ENCODE measurements at regions not wholly inside any gene's neighbourhood (a gene's known extent, or its start where the extent isn't known, plus 50 kb on each side); places are given as distances from the start of the nearest gene placed in this dataset.

DNA sequence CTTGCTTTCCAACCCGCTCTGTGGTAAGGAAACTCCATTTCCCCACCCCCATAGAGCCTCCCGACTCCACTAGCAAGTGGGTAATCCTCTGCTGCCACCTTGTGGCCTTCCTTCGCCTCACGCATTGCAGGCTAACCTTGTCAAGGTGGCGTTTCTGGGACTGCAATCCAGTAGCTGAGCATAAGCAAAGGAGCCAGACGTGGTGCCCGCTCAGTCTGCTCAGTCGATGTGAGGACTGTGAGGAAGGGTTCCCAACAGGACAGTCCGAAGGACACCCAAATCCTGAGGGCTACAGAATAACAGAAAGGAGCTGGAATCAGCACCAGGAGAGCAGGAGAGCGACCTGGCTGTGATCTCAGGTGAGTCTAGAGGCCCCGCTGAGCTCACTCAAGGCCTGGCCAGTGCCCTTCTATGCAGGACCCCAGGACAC is 144.2 kb downstream of the SUCLG1 start:
- in situ Hi-C loops (cut with MboI) = no loop called here
- Histone ChIP-seq H3K9me2 (ENCODE audit: insufficient read depth) (no peaks in the 10 kb centered on the region), H3K79me2 (ENCODE audit: insufficient read depth) (no peaks in the 10 kb centered on the region), H2AFZ (no peak overlapping the region), H4K20me1 (ENCODE audit: insufficient read depth) (no peaks in the 10 kb centered on the region), H3K4me3 (no peak overlapping the region), H3K9me3 (ENCODE audit: low read depth) (no peaks in the 10 kb centered on the region), H3F3A (ENCODE audit: insufficient read depth) (no peaks in the 10 kb centered on the region), H3K4me2 (ENCODE audit: unreplicated experiment) (no peak overlapping the region), H3K9ac (no peak overlapping the region), H3K4me1 (ENCODE audit: insufficient read depth) (no peaks in the 10 kb centered on the region), H3K27ac (no peak overlapping the region), H3K36me3 (ENCODE audit: low read depth) (no peaks in the 10 kb centered on the region), H3K27me3 (replicated peaks; ENCODE audit: insufficient read depth) (peaks cover 36% of the 10 kb centered on the region)
- peak; percentile 80 for DNase-seq
- WGBS, 2 experiments (ENCODE audit: low coverage in 1 of 2, low lambda C conversion rate in 2 of 2, missing lambda C conversion rate in 2 of 2) = 7 to 10% methylated on average over 11 of the region's 11 CpGs
- no peak for TF ChIP-seq EZH2 (IDR thresholded peaks at IDR 0.05; ENCODE audit: insufficient read depth, poor library complexity, severe bottlenecking)
- no peak for TF ChIP-seq EZH2phosphoT487 (IDR thresholded peaks at IDR 0.05; ENCODE audit: insufficient read depth, low read depth)

DNA sequence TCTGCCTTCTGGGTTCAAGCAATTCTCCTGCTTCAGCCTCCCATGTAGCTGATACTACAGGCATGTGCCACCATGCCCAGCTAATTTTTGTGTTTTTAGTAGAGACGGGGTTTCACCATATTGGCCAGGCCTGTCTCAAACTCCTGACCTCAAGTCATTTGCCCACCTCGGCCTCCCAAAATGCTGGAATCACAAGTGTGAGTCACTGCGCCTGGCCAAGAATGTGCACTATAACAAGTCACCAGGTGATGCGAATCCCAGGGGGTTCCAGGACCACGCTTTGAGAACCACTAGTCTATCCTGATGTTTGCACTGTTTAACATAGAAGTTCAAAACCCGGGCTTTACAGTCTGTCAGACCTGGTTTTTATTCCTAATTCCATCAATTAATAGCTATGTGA is 144.8 kb downstream of the SUCLG1 start:
- peaks cover 33% of the 10 kb centered on the region for H3K27me3 ChIP-seq (replicated peaks; ENCODE audit: insufficient read depth)
- H3K4me2 ChIP-seq (ENCODE audit: unreplicated experiment) = no peak overlapping the region
- no peaks in the 10 kb centered on the region for H3F3A ChIP-seq (ENCODE audit: insufficient read depth)
- in situ Hi-C loops (cut with MboI) = no loop called here
- no peaks in the 10 kb centered on the region for H3K36me3 ChIP-seq (ENCODE audit: low read depth)
- no peak overlapping the region for H3K4me3 ChIP-seq
- no peaks in the 10 kb centered on the region for H3K9me3 ChIP-seq (ENCODE audit: low read depth)
- H3K9me2 ChIP-seq (ENCODE audit: insufficient read depth) = no peaks in the 10 kb centered on the region
- DNase-seq = no peak
- 46 to 49% methylated on average over 6 of the region's 6 CpGs for WGBS, 2 experiments (ENCODE audit: low coverage in 1 of 2, low lambda C conversion rate in 2 of 2, missing lambda C conversion rate in 2 of 2)
- H2AFZ ChIP-seq = no peak overlapping the region
- H3K79me2 ChIP-seq (ENCODE audit: insufficient read depth) = no peaks in the 10 kb centered on the region
- no peak for TF ChIP-seq EZH2phosphoT487 (IDR thresholded peaks at IDR 0.05; ENCODE audit: insufficient read depth, low read depth)
- TF ChIP-seq EZH2 (IDR thresholded peaks at IDR 0.05; ENCODE audit: insufficient read depth, poor library complexity, severe bottlenecking) = no peak
- no peak overlapping the region for H3K9ac ChIP-seq
- no peaks in the 10 kb centered on the region for H4K20me1 ChIP-seq (ENCODE audit: insufficient read depth)
- H3K4me1 ChIP-seq (ENCODE audit: insufficient read depth) = no peaks in the 10 kb centered on the region
- no peak overlapping the region for H3K27ac ChIP-seq

DNA sequence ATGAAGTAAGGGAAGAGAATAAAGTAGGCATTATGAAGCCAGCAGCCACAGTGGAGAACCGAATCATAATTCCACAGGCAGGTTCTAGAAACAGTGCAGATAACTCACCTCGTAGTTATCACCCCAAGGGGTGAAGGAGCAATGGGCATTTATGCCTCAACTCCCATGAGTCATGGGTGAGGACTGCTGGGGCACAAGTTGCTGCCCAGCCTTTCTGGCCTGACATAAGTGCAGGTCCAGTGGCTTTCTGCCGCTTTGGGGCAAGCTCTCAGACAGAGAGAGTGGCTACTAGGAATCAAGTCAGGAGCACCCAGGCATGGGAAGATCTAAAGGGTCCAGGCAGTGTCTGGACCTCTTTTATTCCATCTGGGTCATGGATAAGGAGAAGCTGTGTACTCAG is 149.8 kb downstream of the SUCLG1 start:
- no peaks in the 10 kb centered on the region for H3K9me3 ChIP-seq (ENCODE audit: low read depth)

DNA sequence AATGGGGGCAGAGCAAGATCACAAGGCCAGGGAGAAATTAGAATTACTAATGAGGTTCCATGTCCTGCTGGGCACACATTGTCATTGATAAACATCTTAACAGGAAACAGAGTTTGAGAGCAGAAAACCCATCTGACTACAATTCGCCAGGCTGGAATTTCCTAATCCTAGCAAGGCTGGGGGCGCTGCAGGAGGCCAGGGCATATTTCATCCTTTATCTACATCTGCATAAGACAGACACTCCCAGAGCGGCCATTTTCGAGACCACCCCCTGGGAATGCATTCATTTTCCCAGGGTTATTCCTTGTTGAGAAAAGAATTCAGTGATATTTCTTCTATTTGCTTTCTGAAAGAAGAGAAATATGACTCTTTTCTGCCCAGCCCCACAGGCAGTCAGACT is 152.7 kb downstream of the SUCLG1 start:
- TF ChIP-seq EZH2phosphoT487 (IDR thresholded peaks at IDR 0.05; ENCODE audit: insufficient read depth, low read depth) (no peak), EZH2 (IDR thresholded peaks at IDR 0.05; ENCODE audit: insufficient read depth, poor library complexity, severe bottlenecking) (no peak)
- 18 to 24% methylated on average over 4 of the region's 4 CpGs for WGBS, 2 experiments (ENCODE audit: low coverage in 1 of 2, low lambda C conversion rate in 2 of 2, missing lambda C conversion rate in 2 of 2)
- no peaks in the 10 kb centered on the region for H3K79me2 ChIP-seq (ENCODE audit: insufficient read depth)

More for the DNA sequence above, 149.8 kb downstream of the SUCLG1 start:
- no peak for DNase-seq
- Histone ChIP-seq H3K4me2 (ENCODE audit: unreplicated experiment) (no peak overlapping the region), H3K4me3 (no peak overlapping the region), H3K4me1 (ENCODE audit: insufficient read depth) (no peaks in the 10 kb centered on the region), H4K20me1 (ENCODE audit: insufficient read depth) (no peaks in the 10 kb centered on the region), H3F3A (ENCODE audit: insufficient read depth) (no peaks in the 10 kb centered on the region), H3K36me3 (ENCODE audit: low read depth) (no peaks in the 10 kb centered on the region), H2AFZ (no peak overlapping the region), H3K9me2 (ENCODE audit: insufficient read depth) (no peaks in the 10 kb centered on the region), H3K79me2 (ENCODE audit: insufficient read depth) (no peaks in the 10 kb centered on the region), H3K9ac (no peak overlapping the region), H3K27ac (no peak overlapping the region), H3K27me3 (replicated peaks; ENCODE audit: insufficient read depth) (peaks cover 9% of the 10 kb centered on the region)
- TF ChIP-seq EZH2 (IDR thresholded peaks at IDR 0.05; ENCODE audit: insufficient read depth, poor library complexity, severe bottlenecking) (no peak), EZH2phosphoT487 (IDR thresholded peaks at IDR 0.05; ENCODE audit: insufficient read depth, low read depth) (no peak)
- in situ Hi-C loops (cut with MboI) = no loop called here
- 16 to 21% methylated on average over 3 of the region's 3 CpGs for WGBS, 2 experiments (ENCODE audit: low coverage in 1 of 2, low lambda C conversion rate in 2 of 2, missing lambda C conversion rate in 2 of 2)

More for the DNA sequence above, 152.7 kb downstream of the SUCLG1 start:
- Histone ChIP-seq H4K20me1 (ENCODE audit: insufficient read depth) (no peaks in the 10 kb centered on the region), H3K9me2 (ENCODE audit: insufficient read depth) (no peaks in the 10 kb centered on the region), H3K9ac (no peak overlapping the region), H3F3A (ENCODE audit: insufficient read depth) (no peaks in the 10 kb centered on the region), H3K27me3 (replicated peaks; ENCODE audit: insufficient read depth) (no peaks in the 10 kb centered on the region; the same call in none of the 2 replicates), H3K9me3 (ENCODE audit: low read depth) (no peaks in the 10 kb centered on the region), H3K4me2 (ENCODE audit: unreplicated experiment) (no peak overlapping the region), H2AFZ (no peak overlapping the region), H3K4me3 (no peak overlapping the region), H3K4me1 (ENCODE audit: insufficient read depth) (no peaks in the 10 kb centered on the region), H3K36me3 (ENCODE audit: low read depth) (no peaks in the 10 kb centered on the region), H3K27ac (no peak overlapping the region)
- DNase-seq = no peak
- in situ Hi-C loops (cut with MboI) = no loop called here

Measured in GM23248 (cell line).